ENCODE measurements at regions not wholly inside any gene's neighbourhood (a gene's known extent, or its start where the extent isn't known, plus 50 kb on each side); places are given as distances from the start of the nearest gene placed in this dataset.

DNA sequence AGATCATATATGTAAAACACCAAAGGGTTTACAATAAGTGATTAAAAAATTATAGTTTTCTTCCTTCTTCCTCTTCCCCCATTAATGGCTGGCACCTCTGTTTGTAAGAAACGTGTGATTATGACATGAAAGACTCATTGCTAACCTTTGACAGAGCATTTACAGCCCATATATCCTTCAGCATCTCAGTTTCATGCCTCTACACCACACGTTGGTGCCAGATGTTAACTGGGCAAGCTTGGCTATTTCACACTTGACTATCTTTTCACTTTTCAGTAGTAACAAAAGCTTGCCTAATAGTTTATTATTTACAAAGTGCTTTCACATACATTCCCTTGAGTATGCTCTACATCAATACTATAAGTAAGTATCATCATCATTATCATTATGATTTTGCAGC is 65.3 kb upstream of the C1QTNF7 start:
- in situ Hi-C loops (cut with MboI; ENCODE audit: low sequenced_read_pairs), result no loop called here

DNA sequence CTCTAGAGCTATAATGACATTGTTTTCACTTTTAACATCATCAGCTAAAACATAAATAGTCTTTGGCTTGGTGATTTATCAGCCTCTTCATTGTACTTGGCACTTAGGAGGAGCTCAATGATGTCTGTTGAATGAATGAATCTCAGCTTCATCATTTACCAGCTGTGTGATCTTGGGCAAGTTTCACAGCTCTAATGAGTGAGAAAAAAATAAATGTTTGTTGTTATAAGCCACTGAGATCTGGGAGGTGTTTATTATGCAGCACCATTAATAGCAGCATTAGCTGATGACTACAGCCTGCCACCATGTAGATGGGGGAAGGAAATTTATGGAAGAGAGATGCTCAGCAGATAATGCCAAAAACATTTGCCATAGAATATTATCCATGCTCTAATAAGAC is 63.6 kb upstream of the C1QTNF7 start:
- in situ Hi-C loops (cut with MboI; ENCODE audit: low sequenced_read_pairs), result no loop called here

- in situ Hi-C loops (cut with MboI; ENCODE audit: low sequenced_read_pairs), result no loop called here
Observed at GRCh38 chr4:15365641-15366040, 62.2 kb upstream of the C1QTNF7 start.

GRCh38 chr4:15366721-15367120 is 61.1 kb upstream of the C1QTNF7 start:
- in situ Hi-C loops (cut with MboI; ENCODE audit: low sequenced_read_pairs), result no loop called here

GRCh38 chr4:15368856-15369255 is 59.0 kb upstream of the C1QTNF7 start:
- in situ Hi-C loops (cut with MboI; ENCODE audit: low sequenced_read_pairs), result no loop called here

DNA sequence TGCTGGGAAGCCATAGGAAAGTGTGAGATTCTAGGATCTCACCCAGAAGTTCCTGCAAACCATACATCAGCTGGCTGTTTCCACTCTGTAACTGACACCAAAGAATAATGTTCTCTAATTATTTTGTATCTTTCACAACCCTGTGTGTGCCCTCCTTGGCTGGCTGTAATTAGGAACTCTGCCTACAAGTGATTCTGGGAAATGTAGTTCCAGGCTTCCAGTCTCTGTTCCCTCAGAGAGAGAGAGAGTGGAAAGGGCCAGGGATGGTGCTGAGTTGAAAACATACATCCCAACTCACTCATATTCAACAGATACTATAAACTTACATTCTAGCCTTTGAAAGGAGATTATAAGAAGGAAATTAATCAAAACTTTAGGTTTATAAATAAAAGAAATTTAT is 57.5 kb upstream of the C1QTNF7 start:
- in situ Hi-C loops (cut with MboI; ENCODE audit: low sequenced_read_pairs), result no loop called here

DNA sequence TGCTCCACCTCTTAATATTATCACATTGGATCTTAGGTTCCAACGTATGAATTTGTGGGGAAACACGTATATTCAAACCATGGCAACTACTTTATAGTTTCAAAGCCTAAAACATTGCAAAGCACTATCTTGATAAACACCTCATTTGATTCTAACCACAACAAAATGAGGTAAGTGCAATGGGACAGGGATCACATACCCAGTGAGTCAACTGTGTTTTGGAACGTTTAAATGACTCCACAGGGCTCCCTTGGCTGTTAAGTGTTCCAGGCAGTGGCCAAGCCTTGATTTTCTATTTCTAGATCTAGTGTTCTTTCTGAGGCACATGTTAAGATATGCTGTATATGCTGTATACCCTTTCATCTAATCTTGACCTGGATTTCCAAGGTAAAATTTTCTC is 54.5 kb upstream of the C1QTNF7 start:
- in situ Hi-C loops (cut with MboI; ENCODE audit: low sequenced_read_pairs), result no loop called here

- in situ Hi-C loops (cut with MboI; ENCODE audit: low sequenced_read_pairs), result no loop called here
Observed at GRCh38 chr4:15374656-15375055, 53.2 kb upstream of the C1QTNF7 start.

DNA sequence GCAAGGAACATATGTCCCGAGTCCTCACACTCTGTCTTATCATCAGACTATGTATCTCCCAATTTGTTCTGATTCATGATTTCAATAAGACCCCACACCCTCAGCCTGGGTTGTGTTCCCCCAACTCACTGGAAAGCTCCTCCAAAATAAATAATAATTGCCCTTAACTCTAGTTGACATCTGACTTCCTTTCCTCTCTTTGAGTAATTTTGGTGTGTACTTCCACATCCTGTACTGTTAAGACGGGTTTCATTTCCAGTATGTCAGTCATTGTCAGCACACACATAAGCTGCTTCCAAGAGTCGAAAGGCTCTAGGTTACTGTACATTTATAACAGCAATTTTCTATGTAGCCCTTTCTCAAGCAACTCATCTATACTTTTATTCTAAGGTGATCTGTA is 52.2 kb upstream of the C1QTNF7 start:
- in situ Hi-C loops (cut with MboI; ENCODE audit: low sequenced_read_pairs), result no loop called here

GRCh38 chr4:15376145-15376544 is 51.7 kb upstream of the C1QTNF7 start:
- in situ Hi-C loops (cut with MboI; ENCODE audit: low sequenced_read_pairs), result no loop called here

DNA sequence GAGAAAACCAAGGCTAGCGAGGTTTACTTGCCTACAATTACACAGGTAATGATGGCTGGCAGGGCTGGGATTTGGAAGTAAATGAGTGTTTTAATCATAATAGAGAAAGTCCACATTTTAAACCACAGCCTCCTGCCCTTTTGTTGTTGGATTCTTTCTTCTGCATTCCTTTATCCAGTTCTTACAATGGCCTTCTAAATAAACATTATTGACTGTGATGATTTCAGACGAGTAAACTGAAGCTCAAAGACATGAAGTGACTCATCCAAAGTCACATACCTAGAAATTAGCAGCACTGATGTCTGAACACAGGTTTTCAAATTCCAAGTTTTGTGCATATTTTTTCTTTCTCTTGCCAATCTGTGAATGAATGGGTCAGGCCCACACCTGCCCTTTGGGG is 51.2 kb upstream of the C1QTNF7 start:
- in situ Hi-C loops (cut with MboI; ENCODE audit: low sequenced_read_pairs), result no loop called here

All from HL-60/S4 (cell line).